HCT116 (cell line): ENCODE measurements at regions not wholly inside any gene's neighbourhood (a gene's known extent, or its start where the extent isn't known, plus 50 kb on each side); places are given as distances from the start of the nearest gene placed in this dataset.

Source experiments
- ATAC-seq: fragments of 200-7000 bp; cut with Tn5 transposase; 2 replicates; pipeline ENCODE4 v1.9.1; 2020; ENCODE audit warnings: mild to moderate bottlenecking, moderate library complexity
- BruUV-seq: library from RNA; stranded (reverse); fragments of 400-500 nt; replicated peaks from 2 replicates; lab custom pipeline; 2021; lab: Mats Ljungman, UMichigan
- CTCF ChIA-PET: fragments of 300-600 bp; sonication (Branson Sonifier 250); formaldehyde crosslinking; loops from one replicate; lab custom pipeline; 2021; ENCODE audit warnings: antibody characterized with exemption; lab: Charles Lee
- POLR2A ChIA-PET: fragments of 300-600, 350-600 bp; sonication (Branson Sonifier 250); formaldehyde crosslinking; loops from one replicate; lab custom pipeline; 2021; ENCODE audit warnings: antibody characterized with exemption; lab: Charles Lee
- RAD21 ChIA-PET, 2 experiments: fragments of 300-600 bp; sonication (Branson Sonifier 250); formaldehyde crosslinking; loops; one replicate each; lab custom pipeline; 2023; ENCODE audit warnings: low total read pairs in 2 of 2; ENCODE audit not compliant: uncharacterized antibody in 2 of 2, unreplicated experiment in 2 of 2, low non-redundant PET in 1 of 2; lab: Charles Lee
- DNase-seq: peaks from one replicate; pipeline ENCODE4 v3.0.0-alpha.2; 2010; ENCODE audit warnings: low read depth, low spot score
- H2AFZ ChIP-seq: fragments of 200-600 bp; shearing (Covaris generic), sonication (generic); 2 replicates; pipeline ENCODE4 v1.6.1; 2017; ENCODE audit warnings: low read depth, mixed run types, mixed read lengths, antibody characterized with exemption, low read length; ENCODE audit not compliant: poor library complexity, severe bottlenecking
- H3K27ac ChIP-seq: 2 replicates; pipeline ENCODE4 v1.5.1; 2012; ENCODE audit warnings: low read depth, low read length
- H3K27me3 ChIP-seq: fragments of 200-600 bp; sonication (generic); 2 replicates; pipeline ENCODE4 v1.6.1; 2016; ENCODE audit warnings: mixed run types, low read length, mixed read lengths; ENCODE audit not compliant: insufficient read depth
- H3K36me3 ChIP-seq, 2 experiments: fragments of 200-500 bp in 1 of 2; fragments of 200-600 bp in 1 of 2; sonication (Bioruptor generic) in 1 of 2; sonication (generic) in 1 of 2; 2 replicates each; pipeline versions ENCODE4 v1.5.1 to v1.6.1; 2014 to 2016; ENCODE audit warnings: low read length in 2 of 2, inconsistent platforms in 1 of 2, mixed read lengths in 1 of 2, mixed run types in 1 of 2; ENCODE audit not compliant: insufficient read depth in 2 of 2, control insufficient read depth in 1 of 2
- H3K4me1 ChIP-seq, 2 experiments: fragments of 200-600 bp in 1 of 2; sonication (generic) in 1 of 2; 2 replicates each; pipeline versions ENCODE4 v1.5.1 to v1.6.1; 2012 to 2017; ENCODE audit warnings: low read length in 2 of 2, inconsistent platforms in 1 of 2, mild to moderate bottlenecking in 1 of 2, mixed read lengths in 1 of 2, mixed run types in 1 of 2, moderate library complexity in 1 of 2; ENCODE audit not compliant: insufficient read depth in 2 of 2, control insufficient read depth in 1 of 2
- H3K4me2 ChIP-seq: fragments of 200-600 bp; sonication (generic); 2 replicates; pipeline ENCODE4 v1.6.1; 2017; ENCODE audit warnings: mixed run types, low read length, mixed read lengths
- H3K4me3 ChIP-seq, 2 experiments: fragments of 200-600 bp in 1 of 2; sonication (generic) in 1 of 2; replicated peaks in 1 of 2; 2 replicates each; pipeline ENCODE4 v1.5.1; 2011 to 2016; ENCODE audit warnings: low read length in 2 of 2, control low read depth in 1 of 2, low read depth in 1 of 2, mild to moderate bottlenecking in 1 of 2, mixed read lengths in 1 of 2, mixed run types in 1 of 2
- H3K79me2 ChIP-seq: fragments of 200-600 bp; sonication (generic); 2 replicates; pipeline ENCODE4 v1.6.1; 2017; ENCODE audit warnings: mild to moderate bottlenecking, mixed run types, low read length, moderate library complexity, mixed read lengths; ENCODE audit not compliant: insufficient read depth
- H3K9ac ChIP-seq: fragments of 200-600 bp; sonication (generic); 2 replicates; pipeline ENCODE4 v1.6.1; 2016; ENCODE audit warnings: low read length, mixed read lengths
- H3K9me2 ChIP-seq: fragments of 200-600 bp; sonication (generic), shearing (Covaris generic); 2 replicates; pipeline ENCODE4 v1.6.1; 2017; ENCODE audit warnings: mixed run types, mild to moderate bottlenecking, moderate library complexity; ENCODE audit not compliant: insufficient read depth
- H3K9me3 ChIP-seq, 2 experiments: fragments of 200-500 bp in 1 of 2; fragments of 200-600 bp in 1 of 2; sonication (Bioruptor generic) in 1 of 2; sonication (generic) in 1 of 2; 2 replicates each; pipeline ENCODE4 v1.6.1; 2014 to 2017; ENCODE audit warnings: low read length in 2 of 2, mixed read lengths in 2 of 2, inconsistent platforms in 1 of 2, low read depth in 1 of 2, mild to moderate bottlenecking in 1 of 2, mixed run types in 1 of 2, moderate library complexity in 1 of 2; ENCODE audit not compliant: control insufficient read depth in 1 of 2, insufficient read depth in 1 of 2
- H4K20me1 ChIP-seq: fragments of 200-600 bp; sonication (generic), shearing (Covaris generic); 2 replicates; pipeline ENCODE4 v1.6.1; 2017; ENCODE audit warnings: mixed run types, mild to moderate bottlenecking, moderate library complexity; ENCODE audit not compliant: insufficient read depth
- ATF3 ChIP-seq: IDR thresholded peaks from 2 replicates; pipeline ENCODE4 v1.6.1; 2012
- CEBPB ChIP-seq: IDR thresholded peaks from 2 replicates; pipeline ENCODE4 v1.6.1; 2012; ENCODE audit warnings: low read depth
- CTCF ChIP-seq, 3 experiments: fragments of 200-600 bp in 1 of 3; sonication (generic) in 1 of 3; IDR thresholded peaks in 2 of 3; conservative IDR thresholded peaks in 1 of 3; 2 replicates each; pipeline ENCODE4 v1.5.1; 2012 to 2017; ENCODE audit warnings: low read depth in 2 of 3, low read length in 2 of 3, antibody characterized with exemption in 1 of 3, borderline replicate concordance in 1 of 3, control low read depth in 1 of 3, mild to moderate bottlenecking in 1 of 3, mixed read lengths in 1 of 3, mixed run types in 1 of 3, moderate library complexity in 1 of 3; ENCODE audit not compliant: insufficient read depth in 1 of 3
- ELF1 ChIP-seq: IDR thresholded peaks from 2 replicates; pipeline ENCODE4 v1.6.1; 2012; ENCODE audit warnings: low read depth, borderline replicate concordance
- EZH2 ChIP-seq: fragments of 200-600 bp; sonication (generic); IDR thresholded peaks from 2 replicates; pipeline ENCODE4 v1.6.1; 2017; ENCODE audit warnings: antibody characterized with exemption, mixed run types
- EZH2phosphoT487 ChIP-seq: fragments of 200-600 bp; IDR thresholded peaks from 2 replicates; pipeline ENCODE4 v1.6.1; 2018; ENCODE audit warnings: antibody characterized with exemption, borderline replicate concordance
- FOSL1 ChIP-seq: IDR thresholded peaks from 2 replicates; pipeline ENCODE4 v1.6.1; 2012; ENCODE audit warnings: low read depth
- MAX ChIP-seq: IDR thresholded peaks from 2 replicates; pipeline ENCODE4 v1.6.1; 2012
- POLR2A ChIP-seq: IDR thresholded peaks from 2 replicates; pipeline ENCODE4 v1.7.0; 2011; ENCODE audit warnings: borderline replicate concordance; ENCODE audit not compliant: insufficient read depth, insufficient read length; ENCODE audit errors: extremely low read depth
- POLR2AphosphoS5 ChIP-seq: IDR thresholded peaks from 2 replicates; pipeline ENCODE4 v1.6.1; 2011; ENCODE audit warnings: mild to moderate bottlenecking, low read depth, low read length, moderate library complexity
- SP1 ChIP-seq: IDR thresholded peaks from 2 replicates; pipeline ENCODE4 v1.6.1; 2012; ENCODE audit warnings: low read depth
- TCF7L2 ChIP-seq: IDR thresholded peaks from 2 replicates; pipeline ENCODE4 v1.7.0; 2011; ENCODE audit warnings: borderline replicate concordance, inconsistent platforms; ENCODE audit not compliant: insufficient read depth, insufficient read length; ENCODE audit errors: extremely low read depth
- YY1 ChIP-seq: IDR thresholded peaks from 2 replicates; pipeline ENCODE4 v1.6.1; 2011; ENCODE audit warnings: low read length, low read depth, moderate library complexity, mild to moderate bottlenecking; ENCODE audit not compliant: insufficient replicate concordance; ENCODE audit errors: extremely low read depth
- ZBTB33 ChIP-seq: IDR thresholded peaks from 2 replicates; pipeline ENCODE4 v1.6.1; 2011; ENCODE audit warnings: mild to moderate bottlenecking, low read length, moderate library complexity; ENCODE audit not compliant: insufficient replicate concordance; ENCODE audit errors: extremely low read depth
- ZFX ChIP-seq: fragments of 450-650 bp; IDR thresholded peaks from 2 replicates; pipeline ENCODE4 v1.6.1; 2017
- ZNF274 ChIP-seq: fragments of 200-500 bp; sonication (Bioruptor generic); IDR thresholded peaks from 2 replicates; pipeline ENCODE4 v1.6.1; 2014; ENCODE audit warnings: mild to moderate bottlenecking, low read depth, low read length, inconsistent platforms
- intact Hi-C: fragments of 100-400 bp; cut with micrococcal nuclease; formaldehyde crosslinking; loops from 2 replicates; pipeline ENCODE4 v1.10.0; 2022

GRCh38 chr10:90977855-90978486 lies 57.1 kb upstream of the ANKRD1 start:
- BruUV-seq = no TSS peak
- CTCF ChIA-PET = no interaction called here
- no peak for DNase-seq
- ATAC-seq = no peak
- H3K9me2 ChIP-seq = 0 out of 2 replicates have a peak, but pooled peaks cover 5% of the 10 kb centered on the region
- no peaks in the 10 kb centered on the region for H3K36me3 ChIP-seq
- H3K27ac ChIP-seq = no peak overlapping the region
- H4K20me1 ChIP-seq = no peaks in the 10 kb centered on the region
- H3K9me3 ChIP-seq = no peaks in the 10 kb centered on the region
- no peaks in the 10 kb centered on the region for H3K27me3 ChIP-seq
- H3K9ac ChIP-seq = no peak overlapping the region
- TF ChIP-seq MAX (no peak), CTCF (IDR thresholded peaks at IDR 0.05 in 2 of 3, conservative IDR thresholded peaks at IDR 0.05 in 1 of 3; ENCODE audit: borderline replicate concordance in 1 of 3, insufficient read depth in 1 of 3, low read depth in 2 of 3, low read length in 2 of 3) (no peak), ZFX (no peak), CEBPB (no peak), POLR2A (no peak), FOSL1 (no peak), ELF1 (no peak), YY1 (no peak), EZH2phosphoT487 (no peak), TCF7L2 (no peak), SP1 (no peak), EZH2 (no peak), ATF3 (no peak), ZBTB33 (no peak), ZNF274 (no peak), POLR2AphosphoS5 (no peak)
- RAD21 ChIA-PET = no interaction called here
- intact Hi-C loops = no loop called here
- H3K4me3 ChIP-seq = no peak overlapping the region
- H3K4me1 ChIP-seq = no peaks in the 10 kb centered on the region
- H3K4me2 ChIP-seq = no peak overlapping the region
- H2AFZ ChIP-seq = no peak overlapping the region
- POLR2A ChIA-PET = no interaction called here
- H3K79me2 ChIP-seq = no peaks in the 10 kb centered on the region
